NCI-H69 (cell line): ENCODE measurements at regions not wholly inside any gene's neighbourhood (a gene's known extent, or its start where the extent isn't known, plus 50 kb on each side); places are given as distances from the start of the nearest gene placed in this dataset.

Experiments
- DNase-seq: peaks from one replicate; lab custom pipeline; 2025; lab: John Stamatoyannopoulos, UW

DNA sequence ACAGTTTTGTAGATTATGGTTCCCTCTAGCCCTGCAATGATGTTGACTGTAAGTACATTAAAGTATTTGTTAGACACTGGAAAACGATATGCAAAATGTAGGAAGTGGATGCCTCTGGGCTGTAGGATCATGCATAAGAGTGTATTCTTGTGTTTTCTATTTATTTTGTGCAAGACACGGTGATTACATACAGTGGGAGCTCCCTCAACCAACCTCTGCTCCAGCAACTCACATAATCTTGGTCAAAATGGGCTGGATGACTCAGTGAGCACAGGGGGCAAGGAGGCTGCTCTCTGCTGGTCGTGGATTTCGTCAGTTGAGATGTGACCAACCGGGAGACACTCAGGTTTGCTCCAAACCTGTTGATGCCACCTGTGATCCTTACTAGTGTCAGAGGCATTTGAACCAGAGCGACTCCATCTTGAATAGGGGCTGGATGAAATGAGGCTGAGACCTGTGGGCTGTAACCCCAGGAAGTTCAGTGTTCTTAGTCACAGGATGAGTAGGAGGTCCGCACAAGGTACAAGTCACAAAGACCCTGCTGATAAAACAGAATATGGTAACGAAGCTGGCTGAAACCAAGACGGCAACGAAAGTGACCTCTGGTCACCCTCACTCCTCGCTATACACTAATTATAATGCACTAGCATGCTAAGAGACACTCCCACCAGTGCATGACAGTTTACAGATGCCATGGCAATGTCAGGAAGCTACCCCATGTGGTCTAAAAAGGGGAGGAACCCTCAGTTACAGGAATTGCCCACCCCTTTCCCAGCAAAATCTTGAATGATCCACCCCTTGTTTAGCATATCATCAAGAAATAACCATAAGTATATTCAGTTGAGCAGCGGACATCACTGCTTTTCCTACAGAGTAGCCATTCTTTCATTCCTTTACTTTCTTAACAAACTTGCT is 56.4 kb upstream of the FAM20C start:
- no peak for DNase-seq

GRCh38 chr7:137094-137891 is 55.1 kb upstream of the FAM20C start:
- no peak for DNase-seq

DNA sequence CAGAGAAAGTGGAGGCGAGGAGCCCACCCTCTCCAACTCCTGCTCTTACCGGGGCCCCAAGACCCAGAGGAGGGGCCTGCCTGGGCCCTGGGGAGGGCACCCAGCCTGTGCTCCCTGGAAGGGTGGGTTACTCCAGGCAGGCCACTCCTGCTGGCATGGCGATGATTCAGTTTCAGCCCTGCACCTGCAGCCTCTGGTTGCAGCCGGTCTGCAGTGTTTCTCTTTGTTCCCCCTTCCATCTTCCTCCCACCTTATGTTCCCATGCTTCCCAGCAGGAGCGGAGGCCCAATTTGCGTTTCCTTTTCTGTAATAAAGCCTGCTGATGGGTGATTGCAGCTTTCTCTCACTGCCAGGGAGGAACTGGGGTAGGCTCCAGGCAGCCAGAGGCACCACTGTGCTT is 53.2 kb upstream of the FAM20C start:
- DNase-seq = no peak

DNA sequence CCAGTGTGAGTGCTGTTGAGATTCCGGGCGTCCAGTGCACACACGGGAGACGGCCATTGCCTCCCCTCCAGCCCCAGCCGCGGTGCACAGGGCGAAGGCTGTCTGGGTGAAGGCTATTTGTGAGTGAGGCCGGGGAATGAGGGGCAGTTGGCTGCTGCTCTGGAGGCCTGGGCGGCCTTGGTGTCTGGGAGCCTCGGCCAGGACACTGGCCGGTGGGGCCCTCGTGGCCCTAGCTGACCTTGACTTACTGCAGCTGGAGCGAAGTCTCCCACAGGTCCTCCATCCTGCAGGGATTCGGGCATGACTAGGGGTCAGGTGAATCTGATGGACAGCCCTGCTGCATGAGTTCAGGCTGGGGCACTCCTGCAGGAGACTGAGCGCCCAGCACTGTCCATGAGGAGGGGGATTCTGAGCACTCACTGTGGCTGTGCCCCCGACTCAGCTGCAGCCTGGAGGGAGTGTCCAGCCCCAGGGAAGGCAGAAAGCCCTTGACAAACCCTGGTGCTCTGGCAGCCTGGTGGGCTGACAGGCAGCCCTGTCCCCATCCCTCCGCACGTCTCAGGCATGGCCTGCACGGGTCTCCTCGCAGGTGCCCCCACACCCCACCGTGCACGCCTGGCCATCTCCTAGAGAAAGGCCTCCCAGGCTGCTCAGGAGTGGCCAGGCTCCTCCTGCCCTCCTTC is 52.7 kb upstream of the FAM20C start:
- DNase-seq = no peak

- DNase-seq = no peak
Observed at GRCh38 chr7:140996-141395, 51.4 kb upstream of the FAM20C start.

DNA sequence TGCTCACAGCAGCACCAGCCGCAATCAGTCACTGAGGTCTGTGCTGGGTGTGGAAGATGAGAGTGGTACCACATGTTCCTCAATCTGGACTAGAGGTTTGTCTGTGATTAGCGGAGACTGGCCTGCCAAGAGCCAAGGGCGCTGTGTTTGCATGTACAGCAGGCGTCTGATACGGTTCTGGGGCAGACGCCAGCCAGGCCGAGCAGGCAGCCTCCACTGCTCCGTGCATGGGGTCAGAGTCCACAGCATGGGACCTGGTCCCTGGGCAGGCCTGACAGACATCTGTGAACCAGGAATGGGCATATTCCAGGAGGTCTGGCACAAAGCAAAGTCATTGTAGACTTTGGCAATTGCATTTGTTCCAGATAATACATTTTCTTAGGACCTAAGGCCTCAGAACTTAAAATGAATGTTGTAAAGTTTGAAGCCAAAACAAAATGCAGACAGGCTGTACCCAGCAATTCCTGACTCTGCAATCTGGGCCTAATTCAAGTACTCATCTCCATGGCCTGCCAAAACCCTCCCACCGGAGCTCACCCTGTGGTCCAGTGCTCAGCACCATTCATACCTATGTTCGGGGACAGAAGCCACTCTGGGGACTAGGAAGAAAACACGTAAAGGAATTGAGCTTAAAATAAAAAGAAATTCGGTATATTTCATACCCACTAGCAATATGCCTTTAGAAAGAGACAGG is 50.0 kb upstream of the FAM20C start:
- DNase-seq = no peak
